ENCODE measurements at regions not wholly inside any gene's neighbourhood (a gene's known extent, or its start where the extent isn't known, plus 50 kb on each side); places are given as distances from the start of the nearest gene placed in this dataset.

- no peak overlapping the region for H3K4me3 Mint-ChIP-seq
These were observed 73.3 kb downstream of the ASCL4 start for GRCh38 chr12:107847830-107848229.

DNA sequence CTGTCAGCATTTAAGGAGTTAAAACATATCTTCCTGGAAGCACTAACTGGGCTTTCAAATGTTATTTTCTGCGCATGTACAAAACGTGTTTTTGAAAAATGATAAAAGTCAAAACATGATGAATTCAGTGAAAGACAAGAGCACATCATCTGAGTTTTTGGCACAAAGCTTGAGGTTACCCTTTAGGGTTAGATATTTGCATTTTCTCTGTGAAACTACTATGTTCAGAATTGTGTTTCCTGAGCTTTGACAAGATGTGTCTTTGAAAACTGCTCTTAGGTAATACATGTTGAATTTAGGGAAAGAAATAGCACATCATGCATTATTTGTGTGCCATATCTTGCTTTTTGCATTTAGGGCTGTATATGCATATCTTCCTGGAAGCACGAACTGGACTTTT, 79.0 kb downstream of the ASCL4 start:
- Mint-ChIP-seq H3K27me3 (ENCODE audit: insufficient read depth) (peaks cover 33% of the 10 kb centered on the region), H3K9me3 (peaks cover 2% of the 10 kb centered on the region), H3K27ac (no peak overlapping the region), H3K4me3 (no peak overlapping the region), H3K4me1 (no peaks in the 10 kb centered on the region), H3K36me3 (ENCODE audit: low read depth) (no peaks in the 10 kb centered on the region)
- TF ChIP-seq, protein P1, sequence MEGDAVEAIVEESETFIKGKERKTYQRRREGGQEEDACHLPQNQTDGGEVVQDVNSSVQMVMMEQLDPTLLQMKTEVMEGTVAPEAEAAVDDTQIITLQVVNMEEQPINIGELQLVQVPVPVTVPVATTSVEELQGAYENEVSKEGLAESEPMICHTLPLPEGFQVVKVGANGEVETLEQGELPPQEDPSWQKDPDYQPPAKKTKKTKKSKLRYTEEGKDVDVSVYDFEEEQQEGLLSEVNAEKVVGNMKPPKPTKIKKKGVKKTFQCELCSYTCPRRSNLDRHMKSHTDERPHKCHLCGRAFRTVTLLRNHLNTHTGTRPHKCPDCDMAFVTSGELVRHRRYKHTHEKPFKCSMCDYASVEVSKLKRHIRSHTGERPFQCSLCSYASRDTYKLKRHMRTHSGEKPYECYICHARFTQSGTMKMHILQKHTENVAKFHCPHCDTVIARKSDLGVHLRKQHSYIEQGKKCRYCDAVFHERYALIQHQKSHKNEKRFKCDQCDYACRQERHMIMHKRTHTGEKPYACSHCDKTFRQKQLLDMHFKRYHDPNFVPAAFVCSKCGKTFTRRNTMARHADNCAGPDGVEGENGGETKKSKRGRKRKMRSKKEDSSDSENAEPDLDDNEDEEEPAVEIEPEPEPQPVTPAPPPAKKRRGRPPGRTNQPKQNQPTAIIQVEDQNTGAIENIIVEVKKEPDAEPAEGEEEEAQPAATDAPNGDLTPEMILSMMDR (conservative IDR thresholded peaks at IDR 0.05) = no peak
- H3K4me3 ChIP-seq (ENCODE audit: low read length) = no peak overlapping the region
- no peak for DNase-seq
- no peaks in the 10 kb centered on the region for H3K4me1 ChIP-seq (ENCODE audit: control insufficient read depth, insufficient read depth, low read length)
- WGBS, 2 experiments (ENCODE audit: insufficient coverage in 1 of 2, insufficient read length in 1 of 2) = 86 to 89% methylated on average over 3 of the region's 3 CpGs
- peaks cover 83% of the 10 kb centered on the region for H3K27me3 ChIP-seq (ENCODE audit: control insufficient read depth, insufficient read depth, low read length, poor library complexity, severe bottlenecking)
- H3K27ac ChIP-seq (ENCODE audit: low read depth, low read length) = no peak overlapping the region
- H3K36me3 ChIP-seq (ENCODE audit: control insufficient read depth, insufficient read depth, low read length) = no peaks in the 10 kb centered on the region
- no peak overlapping the region for H3K9ac ChIP-seq (ENCODE audit: extremely low read depth, low read length, poor library complexity, severe bottlenecking)
- no peaks in the 10 kb centered on the region for H3K9me3 ChIP-seq (ENCODE audit: control insufficient read depth, low read length)

More at GRCh38 chr12:107847830-107848229, 73.3 kb downstream of the ASCL4 start:
- Histone ChIP-seq H3K27me3 (ENCODE audit: control insufficient read depth, insufficient read depth, low read length, poor library complexity, severe bottlenecking) (peaks cover 85% of the 10 kb centered on the region), H3K36me3 (ENCODE audit: control insufficient read depth, insufficient read depth, low read length) (no peaks in the 10 kb centered on the region), H3K4me1 (ENCODE audit: control insufficient read depth, insufficient read depth, low read length) (no peaks in the 10 kb centered on the region), H3K9ac (ENCODE audit: extremely low read depth, low read length, poor library complexity, severe bottlenecking) (no peak overlapping the region), H3K9me3 (ENCODE audit: control insufficient read depth, low read length) (no peaks in the 10 kb centered on the region), H3K27ac (ENCODE audit: low read depth, low read length) (no peak overlapping the region), H3K4me3 (ENCODE audit: low read length) (no peak overlapping the region)
- peaks cover 71% of the 10 kb centered on the region for H3K27me3 Mint-ChIP-seq (ENCODE audit: insufficient read depth)
- peaks cover 3% of the 10 kb centered on the region for H3K9me3 Mint-ChIP-seq
- H3K36me3 Mint-ChIP-seq (ENCODE audit: low read depth) = no peaks in the 10 kb centered on the region
- H3K4me1 Mint-ChIP-seq = peaks cover 3% of the 10 kb centered on the region
- TF ChIP-seq, protein P1 (conservative IDR thresholded peaks at IDR 0.05) = no peak
- WGBS, 2 experiments (ENCODE audit: insufficient coverage in 1 of 2, insufficient read length in 1 of 2) = 33 to 55% methylated on average over 2 to 3 of the region's 3 CpGs
- peak; percentile 39 for DNase-seq
- H3K27ac Mint-ChIP-seq = no peak overlapping the region

- no peak overlapping the region for H3K4me3 ChIP-seq (ENCODE audit: low read length)
These were observed 81.0 kb downstream of the ASCL4 start for GRCh38 chr12:107855471-107855870.

More at GRCh38 chr12:107855471-107855870, 81.0 kb downstream of the ASCL4 start:
- TF ChIP-seq, protein P1 (conservative IDR thresholded peaks at IDR 0.05) = no peak
- H3K36me3 Mint-ChIP-seq (ENCODE audit: low read depth) = no peaks in the 10 kb centered on the region
- Histone ChIP-seq H3K9ac (ENCODE audit: extremely low read depth, low read length, poor library complexity, severe bottlenecking) (no peak overlapping the region), H3K9me3 (ENCODE audit: control insufficient read depth, low read length) (no peaks in the 10 kb centered on the region), H3K27ac (ENCODE audit: low read depth, low read length) (no peak overlapping the region), H3K27me3 (ENCODE audit: control insufficient read depth, insufficient read depth, low read length, poor library complexity, severe bottlenecking) (peaks cover 87% of the 10 kb centered on the region), H3K36me3 (ENCODE audit: control insufficient read depth, insufficient read depth, low read length) (no peaks in the 10 kb centered on the region), H3K4me1 (ENCODE audit: control insufficient read depth, insufficient read depth, low read length) (no peaks in the 10 kb centered on the region)
- H3K27ac Mint-ChIP-seq = no peak overlapping the region
- 86 to 91% methylated on average over 1 to 2 of the region's 2 CpGs for WGBS, 2 experiments (ENCODE audit: insufficient coverage in 1 of 2, insufficient read length in 1 of 2)
- no peak for DNase-seq
- H3K27me3 Mint-ChIP-seq (ENCODE audit: insufficient read depth) = peaks cover 21% of the 10 kb centered on the region
- no peak overlapping the region for H3K4me3 Mint-ChIP-seq
- H3K9me3 Mint-ChIP-seq = no peaks in the 10 kb centered on the region
- no peaks in the 10 kb centered on the region for H3K4me1 Mint-ChIP-seq
